Superior temporal gyrus (tissue), 1 donor: ENCODE measurements at regions not wholly inside any gene's neighbourhood (a gene's known extent, or its start where the extent isn't known, plus 50 kb on each side); places are given as distances from the start of the nearest gene placed in this dataset.
"Not testable (repeated sequence)": the region's sequence is repeated elsewhere in the genome, so short reads cannot be mapped to it uniquely, and the experiment has no call there.

Experiments
- DNase-seq: peaks from one replicate; pipeline ENCODE4 v3.0.0-alpha.2; 2016; ENCODE audit errors: extremely low spot score

GRCh38 chr13:90307136-90307535 is 1040.4 kb upstream of the MIR17HG start:
- DNase-seq = no peak

GRCh38 chr13:90308249-90308648 is 1039.2 kb upstream of the MIR17HG start:
- DNase-seq = no peak

GRCh38 chr13:90311929-90312328 is 1035.6 kb upstream of the MIR17HG start:
- no peak for DNase-seq

GRCh38 chr13:90315061-90315460 is 1032.4 kb upstream of the MIR17HG start:
- DNase-seq = no peak

- DNase-seq = no peak
These were observed 1026.8 kb upstream of the MIR17HG start for GRCh38 chr13:90320664-90321063.

GRCh38 chr13:90321281-90321931 is 1026.1 kb upstream of the MIR17HG start:
- DNase-seq = no peak

- DNase-seq = no peak
These were observed 1017.8 kb upstream of the MIR17HG start for GRCh38 chr13:90329641-90330040.

GRCh38 chr13:90331974-90332373 is 1015.5 kb upstream of the MIR17HG start:
- DNase-seq = no peak

- DNase-seq = no peak
These were observed 1011.0 kb upstream of the MIR17HG start for GRCh38 chr13:90336507-90336906.

GRCh38 chr13:90341348-90341747 is 1006.1 kb upstream of the MIR17HG start:
- DNase-seq = not testable (repeated sequence)

GRCh38 chr13:90348477-90349136 is 998.9 kb upstream of the MIR17HG start:
- DNase-seq = not testable (repeated sequence)

GRCh38 chr13:90352763-90353162 is 994.7 kb upstream of the MIR17HG start:
- DNase-seq = no peak

GRCh38 chr13:90355162-90355751 is 992.2 kb upstream of the MIR17HG start:
- no peak for DNase-seq

- DNase-seq = no peak
These were observed 986.7 kb upstream of the MIR17HG start for GRCh38 chr13:90360785-90361184.

GRCh38 chr13:90362707-90363106 is 984.8 kb upstream of the MIR17HG start:
- DNase-seq = no peak

GRCh38 chr13:90365130-90365529 is 982.4 kb upstream of the MIR17HG start:
- DNase-seq = no peak

GRCh38 chr13:90374168-90374567 is 973.3 kb upstream of the MIR17HG start:
- DNase-seq = no peak

GRCh38 chr13:90375851-90376250 is 971.6 kb upstream of the MIR17HG start:
- no peak for DNase-seq

GRCh38 chr13:90382425-90382824 is 965.1 kb upstream of the MIR17HG start:
- no peak for DNase-seq

GRCh38 chr13:90385781-90386489 is 961.6 kb upstream of the MIR17HG start:
- no peak for DNase-seq

- DNase-seq = no peak
These were observed 958.5 kb upstream of the MIR17HG start for GRCh38 chr13:90388887-90389452.

GRCh38 chr13:90389537-90389936 is 958.0 kb upstream of the MIR17HG start:
- no peak for DNase-seq
